GM18508 (cell line): ENCODE measurements at regions not wholly inside any gene's neighbourhood (a gene's known extent, or its start where the extent isn't known, plus 50 kb on each side); places are given as distances from the start of the nearest gene placed in this dataset.

ENCODE experiments used
- ATAC-seq: cut with Tn5 transposase; IDR thresholded peaks from one replicate; pipeline ENCODE4 v1.9.1; 2021; ENCODE audit warnings: moderate number of reproducible peaks; ENCODE audit not compliant: insufficient read depth, unreplicated experiment

GRCh38 chr5:18967637-18968036 lies 1020.4 kb downstream of the CDH18 start:
- no peak for ATAC-seq

DNA sequence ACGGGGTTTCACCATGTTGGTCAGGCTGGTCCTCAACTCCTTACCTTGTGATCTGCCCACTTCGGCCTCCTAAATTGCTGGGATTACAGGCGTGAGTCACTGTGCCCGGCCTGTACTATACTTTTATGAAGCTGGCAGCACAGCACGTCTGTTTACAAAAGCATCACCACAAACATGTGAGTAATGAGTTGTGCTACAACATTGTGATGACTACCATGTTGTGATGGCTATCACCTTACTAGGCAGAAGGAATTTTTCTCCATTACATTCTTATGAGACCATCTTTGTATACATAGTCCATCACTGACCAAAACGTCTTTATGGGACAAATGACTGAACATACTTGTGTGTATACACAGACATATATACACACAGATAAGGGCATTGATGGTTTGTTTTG lies 1019.0 kb downstream of the CDH18 start:
- no peak for ATAC-seq

- ATAC-seq = no peak
Observed at GRCh38 chr5:18970000-18970399, 1018.0 kb downstream of the CDH18 start.

DNA sequence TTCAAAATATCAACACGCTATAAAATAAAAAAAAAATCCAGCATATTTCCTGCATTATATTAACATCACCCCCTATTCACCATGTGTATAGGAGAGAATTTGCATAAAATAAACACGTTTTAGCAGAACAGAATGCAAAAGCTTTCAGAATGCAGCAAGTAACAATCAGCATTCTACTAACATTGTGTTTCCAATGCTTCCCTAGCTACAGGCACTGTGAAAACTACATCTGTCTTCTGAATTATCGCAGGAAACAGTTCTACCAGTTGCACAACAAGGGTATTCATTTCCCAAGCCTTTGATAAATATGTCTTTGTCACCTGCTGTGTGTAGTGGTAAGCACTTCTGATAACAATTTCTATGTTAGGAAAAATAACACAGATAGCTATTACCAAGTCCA lies 1015.8 kb downstream of the CDH18 start:
- ATAC-seq = no peak

DNA sequence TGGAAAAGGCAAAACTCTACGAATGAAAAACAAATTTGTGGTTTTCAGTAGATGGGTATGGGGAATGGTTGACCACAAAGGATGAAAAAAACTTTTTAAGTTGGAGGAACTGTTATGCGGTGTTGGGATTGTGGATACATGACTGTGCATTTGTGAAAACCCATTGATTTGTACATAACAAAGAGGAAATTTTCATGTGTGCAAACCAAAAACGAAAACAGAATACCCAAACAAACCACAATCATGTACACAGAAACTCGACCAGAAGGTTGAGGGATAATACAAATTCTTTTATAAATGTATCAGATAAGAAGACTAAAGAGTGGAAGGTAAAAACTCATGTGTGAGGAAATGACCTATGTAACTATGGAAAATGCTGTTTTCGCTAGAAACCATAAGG lies 1012.4 kb downstream of the CDH18 start:
- ATAC-seq = no peak

DNA sequence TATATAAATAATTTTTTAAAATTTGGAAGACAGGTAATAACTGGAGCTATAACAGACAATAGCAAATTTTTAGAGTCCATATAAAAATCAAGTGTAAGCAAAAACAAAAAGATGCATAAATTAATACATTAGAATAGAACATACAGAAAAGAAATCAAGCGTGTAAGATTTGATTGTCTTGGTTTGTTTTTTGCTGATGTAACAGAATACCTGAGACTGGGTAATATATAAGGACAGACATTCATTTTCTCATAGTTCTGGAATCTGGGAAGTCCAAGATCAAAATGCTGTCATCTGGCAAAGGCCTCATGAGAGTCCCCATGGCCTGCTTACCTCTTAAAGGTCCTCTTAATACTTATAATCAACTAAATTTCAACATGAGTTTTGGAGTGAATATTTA lies 1010.1 kb downstream of the CDH18 start:
- ATAC-seq = no peak

GRCh38 chr5:18984559-18985080 lies 1003.4 kb downstream of the CDH18 start:
- no peak for ATAC-seq

GRCh38 chr5:18985171-18985758 lies 1002.7 kb downstream of the CDH18 start:
- ATAC-seq = no peak

- no peak for ATAC-seq
Observed at GRCh38 chr5:18987101-18987500, 1000.9 kb downstream of the CDH18 start.

DNA sequence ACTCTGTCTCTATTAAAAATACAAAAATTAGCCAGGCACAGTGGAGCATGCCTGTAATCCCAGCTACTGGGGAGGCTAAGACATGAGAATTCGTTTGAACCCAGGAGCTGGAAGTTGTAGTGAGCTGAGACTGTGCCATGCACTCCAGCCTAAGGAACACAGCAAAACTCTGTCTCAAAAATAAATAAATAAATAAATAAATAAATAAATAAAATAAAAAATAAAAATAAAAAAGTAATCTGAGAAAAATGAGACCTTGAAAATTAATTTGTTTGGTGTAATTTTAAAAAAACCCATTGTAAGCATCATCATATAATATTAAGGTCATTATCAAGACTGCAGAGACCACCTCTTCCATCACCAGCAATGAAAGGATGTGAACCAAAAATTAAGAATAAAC lies 997.1 kb downstream of the CDH18 start:
- ATAC-seq = no peak

GRCh38 chr5:18992264-18992663 lies 995.7 kb downstream of the CDH18 start:
- ATAC-seq = no peak

DNA sequence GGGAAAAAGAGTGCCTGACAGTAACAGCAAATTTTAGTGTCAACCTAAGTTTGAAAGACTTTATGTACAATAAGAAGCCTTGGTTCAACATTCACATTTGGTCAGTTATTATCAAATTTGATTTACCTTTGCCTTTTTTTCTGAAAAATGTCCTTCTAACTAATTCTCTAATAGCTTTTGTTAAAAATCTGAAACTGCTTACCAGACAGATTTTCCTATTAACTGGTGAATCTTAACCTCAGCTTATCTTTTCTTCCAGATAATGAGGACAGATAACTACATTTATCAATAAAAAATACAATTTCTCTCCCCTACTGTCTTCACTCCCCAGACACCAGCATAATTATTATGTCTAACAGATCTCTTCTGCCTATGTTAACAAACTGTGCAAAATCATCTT lies 988.5 kb downstream of the CDH18 start:
- ATAC-seq = no peak

GRCh38 chr5:19001054-19001453 lies 986.9 kb downstream of the CDH18 start:
- ATAC-seq = no peak

DNA sequence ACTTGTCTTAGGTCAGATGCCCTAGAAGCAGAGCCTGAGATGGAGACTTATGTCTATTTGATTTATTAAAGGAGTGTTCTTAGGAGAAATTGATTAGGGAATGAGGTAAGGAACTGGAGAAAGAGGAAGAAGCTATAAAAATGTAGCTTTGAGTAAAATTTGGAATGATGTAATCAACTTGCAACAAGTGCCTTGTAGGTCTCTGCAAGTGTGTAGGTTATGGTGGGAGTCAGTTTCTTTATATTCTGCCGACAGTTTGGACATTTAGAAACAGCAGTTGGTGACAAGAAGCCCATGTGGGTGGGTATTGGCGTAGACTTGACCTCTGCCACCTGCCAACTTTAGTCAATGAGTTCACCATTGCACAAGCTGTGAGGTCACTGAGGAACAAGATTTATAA lies 986.5 kb downstream of the CDH18 start:
- no peak for ATAC-seq

DNA sequence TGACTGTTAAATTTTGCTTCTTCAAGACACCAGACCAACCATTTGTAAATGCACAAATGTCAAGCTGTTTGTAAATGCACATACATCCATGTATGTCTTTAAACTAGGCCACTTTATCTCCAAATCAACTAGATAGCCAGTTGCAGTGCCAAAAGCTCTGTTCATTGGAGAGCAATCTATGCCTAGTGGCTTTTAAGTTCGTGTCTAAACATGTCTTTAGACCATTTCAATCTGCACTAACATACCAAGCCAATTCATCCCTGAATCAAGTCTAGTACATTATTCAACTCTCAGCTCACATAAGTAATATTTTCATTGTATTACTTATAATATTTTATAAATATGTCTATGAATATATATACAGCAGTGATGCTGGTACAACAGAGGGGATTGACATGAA lies 985.9 kb downstream of the CDH18 start:
- ATAC-seq = no peak

DNA sequence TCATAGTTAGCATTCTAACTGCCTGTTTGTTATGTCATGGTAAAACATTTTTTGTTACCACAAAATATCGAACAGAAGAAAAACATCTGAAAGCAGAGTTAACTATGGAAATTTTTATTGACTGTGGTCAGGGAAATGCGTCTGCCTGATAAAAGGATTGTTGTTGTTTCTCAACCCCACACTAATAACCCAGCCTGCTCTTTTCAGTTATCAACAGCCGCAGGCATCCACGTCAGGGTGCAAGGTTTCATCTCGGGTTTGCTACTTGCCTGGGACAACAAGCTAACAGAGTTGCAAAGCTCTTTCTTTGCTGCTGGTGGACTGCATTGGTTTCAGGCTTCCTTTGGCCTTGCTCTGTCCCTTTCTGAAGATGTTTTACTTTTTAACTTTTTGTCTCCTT lies 969.2 kb downstream of the CDH18 start:
- ATAC-seq = no peak

DNA sequence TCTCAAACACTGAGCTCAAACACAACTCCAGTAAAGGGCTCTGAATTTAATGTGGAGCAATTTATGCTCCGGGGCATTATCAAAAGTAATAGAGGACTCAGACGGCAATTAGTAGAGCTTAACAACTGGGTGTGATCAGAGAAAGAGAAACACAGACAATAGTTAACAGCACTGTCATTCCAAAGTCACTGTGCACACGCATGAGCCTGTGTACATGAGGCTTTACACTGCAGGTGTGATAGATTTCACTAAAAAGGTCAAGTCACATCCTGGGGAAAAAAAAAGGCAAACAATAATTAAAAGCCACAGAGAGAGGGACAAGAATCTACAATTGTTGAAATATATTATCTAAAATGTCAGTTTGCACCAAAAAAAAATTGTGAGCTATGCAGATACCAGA lies 956.5 kb downstream of the CDH18 start:
- ATAC-seq = no peak

DNA sequence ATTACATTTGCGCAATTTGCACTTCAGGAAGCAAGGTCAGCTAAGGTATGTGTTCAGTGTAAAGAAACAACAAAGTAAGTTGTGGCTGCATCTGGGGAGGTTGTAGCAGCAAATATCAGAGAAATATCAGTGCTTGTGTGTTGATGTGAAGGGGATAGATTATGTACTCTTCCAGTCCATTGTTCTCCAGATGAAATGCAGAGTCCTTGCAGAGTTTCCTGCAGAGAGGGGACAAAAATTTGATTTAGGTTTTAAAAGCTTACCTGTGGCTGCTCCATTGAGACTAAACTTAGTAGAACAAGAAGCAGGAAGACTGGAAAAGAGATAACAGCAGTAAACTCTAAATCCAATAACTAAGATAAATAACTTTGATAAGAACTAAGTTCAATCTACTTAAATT lies 952.2 kb downstream of the CDH18 start:
- no peak for ATAC-seq

DNA sequence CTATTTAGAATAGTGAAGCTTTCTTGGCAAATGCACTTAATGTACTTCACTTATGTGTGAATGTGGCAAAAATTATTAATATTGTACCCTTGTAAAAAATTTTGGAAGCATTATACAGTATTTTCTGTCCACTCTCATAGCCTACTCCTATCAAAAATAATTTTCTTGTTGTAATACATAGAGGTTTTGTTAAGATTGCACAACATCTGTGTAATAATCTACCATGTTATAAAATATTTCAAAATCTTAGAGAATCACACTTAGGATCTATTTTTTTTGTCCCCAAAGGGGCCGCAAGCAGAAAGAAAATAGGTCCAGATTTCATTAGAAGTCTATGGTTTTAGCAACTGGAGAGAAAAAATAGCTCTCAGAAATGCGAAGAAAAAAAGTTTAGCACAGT lies 945.9 kb downstream of the CDH18 start:
- ATAC-seq = no peak

DNA sequence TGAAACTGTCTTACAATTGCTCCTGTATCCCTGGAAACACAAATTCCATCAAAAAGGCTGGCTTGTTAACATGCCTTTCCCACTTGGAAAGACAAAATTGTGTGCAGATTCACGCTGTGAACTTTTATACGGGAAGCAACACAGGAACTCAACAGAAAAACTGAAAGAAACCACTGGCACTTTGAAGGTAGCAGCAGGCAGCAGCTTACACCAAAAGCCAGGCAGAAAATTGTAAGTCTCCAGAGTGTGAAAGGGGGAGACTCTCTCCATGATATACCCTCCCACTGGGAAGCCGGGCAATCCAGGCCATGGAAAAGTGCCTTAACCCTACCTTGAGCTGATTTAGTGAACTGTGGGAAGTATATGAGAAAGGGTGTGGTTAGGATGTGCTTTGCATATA lies 943.7 kb downstream of the CDH18 start:
- no peak for ATAC-seq

- no peak for ATAC-seq
Observed at GRCh38 chr5:19044931-19045695, 942.9 kb downstream of the CDH18 start.

GRCh38 chr5:19047277-19047676 lies 940.7 kb downstream of the CDH18 start:
- no peak for ATAC-seq
